MCF 10A (cell line): ENCODE measurements at regions not wholly inside any gene's neighbourhood (a gene's known extent, or its start where the extent isn't known, plus 50 kb on each side); places are given as distances from the start of the nearest gene placed in this dataset.
A peak's percentile ranks its signal among the peaks of the same experiment; 100 is the strongest.

ENCODE experiments used
- BruUV-seq: library from RNA; stranded (reverse); fragments of 400-500 nt; replicated peaks from 2 replicates; lab custom pipeline; 2021; lab: Mats Ljungman, UMichigan
- CTCF ChIA-PET: fragments of 300-600 bp; sonication (Branson Sonifier 250); formaldehyde crosslinking; extraction: SDS; loops from one replicate; lab custom pipeline; 2021; ENCODE audit warnings: antibody characterized with exemption, inconsistent platforms; lab: Yijun Ruan, JAX
- POLR2A ChIA-PET: fragments of 300-600, 350-650 bp; sonication (Branson Sonifier 250); formaldehyde crosslinking; extraction: SDS; loops from one replicate; lab custom pipeline; 2020; ENCODE audit warnings: antibody characterized with exemption, inconsistent platforms; lab: Yijun Ruan, JAX
- DNase-seq: peaks from one replicate; pipeline ENCODE4 v3.0.0-alpha.2; 2018; ENCODE audit not compliant: unreplicated experiment
- H3K27ac Mint-ChIP-seq: one replicate; pipeline ENCODE4 v1.8.0; 2022; ENCODE audit warnings: mild to moderate bottlenecking, low read depth, mixed read lengths; ENCODE audit not compliant: unreplicated experiment
- H3K27me3 Mint-ChIP-seq: one replicate; pipeline ENCODE4 v1.8.0; 2022; ENCODE audit warnings: mixed read lengths; ENCODE audit not compliant: insufficient read depth, unreplicated experiment
- H3K36me3 Mint-ChIP-seq: one replicate; pipeline ENCODE4 v1.8.0; 2022; ENCODE audit warnings: mild to moderate bottlenecking, moderate library complexity, mixed read lengths; ENCODE audit not compliant: insufficient read depth, unreplicated experiment
- H3K4me1 Mint-ChIP-seq: one replicate; pipeline ENCODE4 v1.8.0; 2022; ENCODE audit warnings: mixed read lengths; ENCODE audit not compliant: insufficient read depth, unreplicated experiment
- H3K4me3 Mint-ChIP-seq: one replicate; pipeline ENCODE4 v1.8.0; 2022; ENCODE audit warnings: mild to moderate bottlenecking, moderate library complexity, mixed read lengths; ENCODE audit not compliant: unreplicated experiment
- H3K9me3 Mint-ChIP-seq: one replicate; pipeline ENCODE4 v1.8.0; 2022; ENCODE audit warnings: mixed read lengths; ENCODE audit not compliant: unreplicated experiment
- intact Hi-C: fragments of 100-400 bp; cut with micrococcal nuclease; formaldehyde crosslinking; loops from 2 replicates; pipeline ENCODE4 v1.14.1; 2022
- TF ChIP-seq, protein P1 (sequence below): fragments of 200-600 bp; IDR thresholded peaks from one replicate; pipeline ENCODE4 v1.8.0; 2022; ENCODE audit warnings: antibody characterized with exemption, mild to moderate bottlenecking; ENCODE audit not compliant: unreplicated experiment

DNA sequence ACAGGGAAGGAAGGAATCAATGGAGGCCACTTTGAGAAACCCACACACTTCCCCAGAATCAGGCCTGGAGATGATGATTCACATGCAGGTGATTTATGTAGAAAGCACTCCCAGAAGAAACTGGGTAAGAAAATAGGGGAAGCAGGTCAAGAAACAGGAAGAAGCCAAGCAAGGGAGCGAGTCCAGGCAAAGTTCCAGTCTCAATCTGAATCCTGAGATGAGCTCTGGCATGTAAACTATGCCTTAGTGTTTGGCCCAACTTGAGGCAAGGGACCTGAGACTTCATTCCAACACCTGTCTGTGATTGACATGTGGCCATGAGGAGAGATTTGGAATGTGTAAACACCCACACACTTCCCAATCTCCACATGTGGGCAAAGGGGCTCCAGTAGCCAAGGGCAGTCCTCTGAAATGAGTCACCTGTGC is 61.6 kb upstream of the CTNNB1 start:
- intact Hi-C loops: no loop called here
- no peaks in the 10 kb centered on the region for H3K36me3 Mint-ChIP-seq
- no peaks in the 10 kb centered on the region for H3K27me3 Mint-ChIP-seq
- BruUV-seq: no TSS peak
- H3K4me1 Mint-ChIP-seq: peaks cover 7% of the 10 kb centered on the region
- POLR2A ChIA-PET: interaction anchor here (0.7 kb wide), 1 partner anchor 270 kb away, joined by 4 read pairs; no protein-coding TSS in a partner anchor
- CTCF ChIA-PET: interaction anchor here (0.5 to 1.0 kb wide), 3 partner anchors 16 to 641 kb away, joined by 3 read pairs; no protein-coding TSS in a partner anchor
- DNase-seq: peak; percentile 64
- H3K27ac Mint-ChIP-seq: peak overlapping the region; percentile 49
- no peak overlapping the region for H3K4me3 Mint-ChIP-seq
- TF ChIP-seq, protein P1, sequence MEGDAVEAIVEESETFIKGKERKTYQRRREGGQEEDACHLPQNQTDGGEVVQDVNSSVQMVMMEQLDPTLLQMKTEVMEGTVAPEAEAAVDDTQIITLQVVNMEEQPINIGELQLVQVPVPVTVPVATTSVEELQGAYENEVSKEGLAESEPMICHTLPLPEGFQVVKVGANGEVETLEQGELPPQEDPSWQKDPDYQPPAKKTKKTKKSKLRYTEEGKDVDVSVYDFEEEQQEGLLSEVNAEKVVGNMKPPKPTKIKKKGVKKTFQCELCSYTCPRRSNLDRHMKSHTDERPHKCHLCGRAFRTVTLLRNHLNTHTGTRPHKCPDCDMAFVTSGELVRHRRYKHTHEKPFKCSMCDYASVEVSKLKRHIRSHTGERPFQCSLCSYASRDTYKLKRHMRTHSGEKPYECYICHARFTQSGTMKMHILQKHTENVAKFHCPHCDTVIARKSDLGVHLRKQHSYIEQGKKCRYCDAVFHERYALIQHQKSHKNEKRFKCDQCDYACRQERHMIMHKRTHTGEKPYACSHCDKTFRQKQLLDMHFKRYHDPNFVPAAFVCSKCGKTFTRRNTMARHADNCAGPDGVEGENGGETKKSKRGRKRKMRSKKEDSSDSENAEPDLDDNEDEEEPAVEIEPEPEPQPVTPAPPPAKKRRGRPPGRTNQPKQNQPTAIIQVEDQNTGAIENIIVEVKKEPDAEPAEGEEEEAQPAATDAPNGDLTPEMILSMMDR: no peak
- no peaks in the 10 kb centered on the region for H3K9me3 Mint-ChIP-seq

DNA sequence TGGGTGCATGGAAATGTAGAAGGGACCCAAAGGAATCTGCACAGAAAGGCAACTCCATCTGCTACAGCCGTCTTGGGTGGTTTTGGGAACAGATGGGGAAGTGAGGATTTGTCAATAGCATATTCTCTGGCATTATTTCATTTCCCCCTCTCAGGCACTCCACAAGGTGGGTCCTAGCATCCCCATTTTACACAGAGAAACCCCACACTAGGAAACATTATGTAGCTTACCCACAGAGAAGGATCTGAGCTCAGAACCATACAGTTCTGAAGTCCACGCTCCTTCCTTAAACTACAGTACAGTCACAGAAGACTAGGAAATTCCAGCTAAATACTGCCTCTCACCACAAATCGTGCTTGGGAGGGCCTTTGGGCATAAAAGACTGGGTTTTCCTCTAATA is 61.2 kb upstream of the CTNNB1 start:
- no TSS peak for BruUV-seq
- CTCF ChIA-PET: interaction anchor here (0.5 to 2.1 kb wide), 5 partner anchors 10 to 642 kb away, joined by 3 to 11 read pairs (median 3); no protein-coding TSS in a partner anchor
- TF ChIP-seq, protein P1: no peak
- intact Hi-C loops: no loop called here
- no peak overlapping the region for H3K4me3 Mint-ChIP-seq
- H3K36me3 Mint-ChIP-seq: no peaks in the 10 kb centered on the region
- DNase-seq: no peak
- no peaks in the 10 kb centered on the region for H3K27me3 Mint-ChIP-seq
- no peak overlapping the region for H3K27ac Mint-ChIP-seq
- peaks cover 7% of the 10 kb centered on the region for H3K4me1 Mint-ChIP-seq
- POLR2A ChIA-PET: interaction anchor here (0.7 to 1.2 kb wide), 2 partner anchors 8 to 269 kb away, joined by 3 to 4 read pairs; no protein-coding TSS in a partner anchor
- H3K9me3 Mint-ChIP-seq: no peaks in the 10 kb centered on the region

DNA sequence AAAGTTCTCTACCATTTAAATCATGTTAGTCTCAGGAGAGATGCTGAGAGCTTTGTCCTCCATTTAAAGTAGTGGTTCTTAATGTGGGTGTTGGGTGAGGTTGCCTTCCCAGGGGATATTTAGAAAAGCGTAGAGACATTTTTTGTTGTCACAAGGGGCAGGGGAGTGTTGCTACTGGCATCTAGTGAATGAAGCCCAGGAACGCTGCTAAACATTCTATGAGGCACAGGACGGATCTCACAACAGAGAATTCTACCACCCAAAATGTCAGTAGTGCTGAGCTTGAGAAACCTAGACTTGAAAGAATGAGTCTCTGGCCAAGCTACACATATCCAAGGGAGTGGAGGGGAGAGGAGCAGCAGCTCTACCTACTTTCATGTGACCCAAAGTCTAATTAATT is 60.7 kb upstream of the CTNNB1 start:
- Mint-ChIP-seq H3K27ac (no peak overlapping the region), H3K36me3 (no peaks in the 10 kb centered on the region), H3K4me3 (no peak overlapping the region), H3K27me3 (no peaks in the 10 kb centered on the region), H3K9me3 (no peaks in the 10 kb centered on the region), H3K4me1 (peaks cover 7% of the 10 kb centered on the region)
- intact Hi-C loops: no loop called here
- DNase-seq: no peak
- ChIA-PET CTCF (interaction anchor here (0.5 to 2.1 kb wide), 2 partner anchors 9 to 567 kb away, joined by 3 to 11 read pairs; no protein-coding TSS in a partner anchor), POLR2A (interaction anchor here (0.8 to 1.6 kb wide), 3 partner anchors 9 to 272 kb away, joined by 3 to 6 read pairs (median 4); partner anchors contain the start of gene CTNNB1)
- BruUV-seq: no TSS peak
- TF ChIP-seq, protein P1: no peak

DNA sequence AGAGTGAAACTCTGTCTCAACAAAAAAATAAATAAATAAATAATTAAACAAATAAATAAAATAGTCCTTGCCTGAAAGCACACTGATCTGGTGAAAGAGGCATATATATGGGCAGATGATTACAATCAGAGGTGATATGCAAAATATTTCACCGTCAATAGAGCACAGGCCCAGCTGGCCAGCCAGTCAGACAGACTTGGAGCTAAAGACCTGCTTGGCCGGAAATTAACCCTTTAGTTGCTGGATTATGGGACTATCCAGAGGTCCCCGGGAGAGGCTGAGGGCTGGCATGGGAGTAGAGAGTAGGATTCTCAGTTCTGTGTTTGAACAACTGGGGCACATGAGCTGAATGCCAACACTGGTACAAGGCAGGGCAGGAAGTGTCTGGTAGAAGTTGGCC is 59.1 kb upstream of the CTNNB1 start:
- BruUV-seq: no TSS peak
- ChIA-PET POLR2A (no interaction called here), CTCF (interaction anchor here (0.6 kb wide), 1 partner anchor 61 kb away, joined by 3 read pairs; no protein-coding TSS in a partner anchor)
- Mint-ChIP-seq H3K4me3 (no peak overlapping the region), H3K27me3 (no peaks in the 10 kb centered on the region), H3K36me3 (no peaks in the 10 kb centered on the region), H3K4me1 (peaks cover 7% of the 10 kb centered on the region), H3K27ac (no peak overlapping the region), H3K9me3 (no peaks in the 10 kb centered on the region)
- DNase-seq: no peak
- intact Hi-C loops: no loop called here
- TF ChIP-seq, protein P1: no peak
